GM21619 (cell line): ENCODE measurements at regions not wholly inside any gene's neighbourhood (a gene's known extent, or its start where the extent isn't known, plus 50 kb on each side); places are given as distances from the start of the nearest gene placed in this dataset.
"Not testable (repeated sequence)": the region's sequence is repeated elsewhere in the genome, so short reads cannot be mapped to it uniquely, and the experiment has no call there.

Source experiments
- ATAC-seq: cut with Tn5 transposase; IDR thresholded peaks from one replicate; pipeline ENCODE4 v1.9.1; 2021; ENCODE audit not compliant: unreplicated experiment

DNA sequence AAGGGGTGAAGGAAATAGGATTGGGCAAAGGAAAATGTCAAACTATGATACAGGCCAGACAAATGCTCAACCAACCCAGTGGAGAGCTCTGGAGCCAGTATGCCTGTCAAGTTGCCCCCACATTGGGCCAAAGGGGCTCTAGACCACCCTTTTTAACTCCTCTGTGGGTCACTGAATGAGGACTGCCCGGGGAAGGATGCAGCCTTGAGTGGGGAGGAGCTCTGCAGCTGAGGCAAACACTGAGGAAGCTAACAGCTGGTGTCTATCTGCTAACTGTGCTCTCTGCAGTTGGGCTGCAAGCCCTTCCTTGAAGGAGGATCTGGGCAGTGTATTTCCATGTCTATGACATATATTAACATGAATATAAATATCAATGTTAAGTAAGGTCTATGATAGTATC is 98.4 kb upstream of the PRSS16 start:
- ATAC-seq = no peak

DNA sequence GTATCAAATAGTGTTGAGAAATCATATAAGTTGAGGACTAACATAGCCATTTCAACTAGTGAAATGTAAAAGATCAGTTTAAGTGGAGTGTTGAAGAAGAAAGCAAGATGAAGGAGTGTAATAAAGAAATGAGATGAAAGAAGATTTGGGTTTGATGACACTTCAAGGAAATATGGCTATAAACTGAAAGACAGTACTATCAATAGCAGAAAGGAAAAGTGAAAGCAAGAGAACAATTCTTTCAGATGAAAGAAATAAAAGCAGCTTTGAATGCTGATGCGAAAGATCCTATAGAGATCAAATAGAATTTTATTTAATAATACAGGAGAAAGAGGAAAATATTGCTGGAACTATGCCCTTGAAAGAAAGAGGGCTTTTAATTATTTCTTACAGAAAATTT is 92.8 kb upstream of the PRSS16 start:
- no peak for ATAC-seq

DNA sequence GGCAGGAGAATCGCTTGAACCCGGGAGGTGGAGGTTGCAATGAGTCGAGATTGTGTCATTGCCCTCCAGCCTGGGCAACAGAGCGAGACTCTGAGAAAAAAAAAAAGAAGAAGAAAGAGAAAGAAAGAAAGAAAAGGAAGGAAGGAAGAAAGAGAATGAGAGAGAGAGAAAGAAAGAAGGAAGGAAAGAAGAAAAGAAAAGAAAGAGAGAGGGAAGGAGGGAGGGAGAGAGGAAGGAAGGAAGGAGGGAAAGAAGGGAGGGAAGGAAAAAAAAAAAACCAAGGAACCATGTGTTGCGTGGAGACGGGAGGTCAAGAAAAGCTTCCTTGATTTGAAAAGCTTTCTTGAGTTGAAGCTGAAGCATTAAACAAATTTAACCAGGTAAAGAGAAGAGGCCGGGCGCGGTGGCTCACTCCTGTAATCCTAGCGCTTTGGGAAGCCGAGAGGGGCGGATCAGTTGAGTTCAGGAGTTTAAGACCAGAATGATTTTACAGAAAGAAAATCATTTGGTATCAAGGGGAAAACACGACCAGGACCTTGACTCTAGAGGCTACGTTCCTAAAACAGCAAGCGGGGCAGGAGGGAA is 90.5 kb upstream of the PRSS16 start:
- ATAC-seq = peak; percentile 12

GRCh38 chr6:27157459-27158315 is 89.8 kb upstream of the PRSS16 start:
- peak; percentile 43 for ATAC-seq

GRCh38 chr6:27158316-27158643 is 89.2 kb upstream of the PRSS16 start:
- no peak for ATAC-seq

GRCh38 chr6:27159725-27160124 is 87.8 kb upstream of the PRSS16 start:
- no peak for ATAC-seq

GRCh38 chr6:27161115-27161514 is 86.4 kb upstream of the PRSS16 start:
- no peak for ATAC-seq

DNA sequence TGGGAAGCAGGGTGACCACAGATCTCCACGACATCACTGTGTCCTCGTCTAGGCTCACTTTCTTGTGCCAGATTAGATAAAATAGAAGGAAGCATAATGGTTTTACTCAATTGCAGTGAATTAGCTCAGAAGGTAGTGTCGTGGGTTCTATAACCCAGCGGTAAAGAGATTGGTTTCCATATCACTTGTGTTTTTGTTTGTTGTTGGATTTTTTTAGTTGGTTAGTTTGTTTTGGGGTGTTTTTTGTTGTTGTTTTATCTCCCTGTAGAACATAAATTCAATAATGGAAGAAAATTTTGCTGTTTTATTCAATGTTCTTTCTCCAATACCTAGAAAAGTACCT is 85.9 kb upstream of the PRSS16 start:
- ATAC-seq = no peak

- ATAC-seq = no peak
Observed at GRCh38 chr6:27161946-27162603, 85.4 kb upstream of the PRSS16 start.

- no peak for ATAC-seq
Observed at GRCh38 chr6:27163834-27164233, 83.7 kb upstream of the PRSS16 start.

DNA sequence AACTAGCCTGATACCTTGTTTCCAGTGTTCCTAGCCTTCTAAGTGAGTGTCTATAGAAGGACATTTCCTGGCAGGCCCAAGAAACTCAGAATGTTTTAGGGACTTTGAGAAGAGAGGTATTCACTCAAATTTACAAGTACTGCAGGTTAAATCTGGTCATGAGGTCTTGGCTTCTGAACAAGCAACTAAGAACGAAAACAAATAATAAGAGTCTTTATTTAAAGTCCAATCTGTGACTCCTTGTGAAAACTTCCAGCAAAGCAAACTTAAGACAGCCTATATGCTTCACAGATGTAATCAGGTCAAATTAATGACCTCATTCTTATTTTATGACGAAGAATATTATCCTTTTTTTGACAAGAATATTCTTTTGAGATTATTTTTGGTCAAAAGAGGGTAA is 79.4 kb upstream of the PRSS16 start:
- no peak for ATAC-seq

GRCh38 chr6:27168586-27169443 is 78.7 kb upstream of the PRSS16 start:
- ATAC-seq = no peak

DNA sequence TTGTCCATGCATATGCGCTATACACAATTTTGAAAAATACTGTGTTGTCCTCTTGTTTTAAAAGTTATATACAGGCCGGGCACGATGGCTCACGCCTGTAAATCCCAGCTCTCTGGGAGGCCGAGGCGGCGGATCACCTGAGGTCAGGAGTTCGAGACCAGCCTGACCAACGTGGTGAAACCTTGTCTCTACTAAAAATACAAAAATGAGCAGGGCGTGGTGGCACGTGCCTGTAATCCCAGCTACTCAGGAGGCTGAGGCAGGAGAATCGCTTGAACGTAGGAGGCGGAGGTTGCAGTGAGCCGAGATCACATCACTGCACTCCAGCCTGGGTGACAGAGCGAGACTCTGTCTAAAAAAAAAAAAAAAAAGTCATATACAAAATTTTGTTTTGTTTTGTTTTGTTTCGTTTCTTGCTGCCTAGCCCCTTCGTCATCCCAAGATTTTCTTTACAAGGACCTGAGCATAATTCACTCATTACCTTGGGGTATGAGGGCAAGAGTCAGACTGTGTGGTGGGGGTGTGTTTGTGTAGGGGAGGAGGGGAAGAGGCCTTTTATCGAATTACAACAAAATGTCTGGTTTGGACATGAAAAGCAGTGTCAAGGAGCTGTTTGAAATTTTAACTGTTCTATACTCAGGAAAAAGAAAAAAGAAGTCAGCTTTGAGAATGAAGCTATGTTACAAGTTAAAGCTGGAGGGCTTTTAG is 74.8 kb upstream of the PRSS16 start:
- ATAC-seq = not testable (repeated sequence)

DNA sequence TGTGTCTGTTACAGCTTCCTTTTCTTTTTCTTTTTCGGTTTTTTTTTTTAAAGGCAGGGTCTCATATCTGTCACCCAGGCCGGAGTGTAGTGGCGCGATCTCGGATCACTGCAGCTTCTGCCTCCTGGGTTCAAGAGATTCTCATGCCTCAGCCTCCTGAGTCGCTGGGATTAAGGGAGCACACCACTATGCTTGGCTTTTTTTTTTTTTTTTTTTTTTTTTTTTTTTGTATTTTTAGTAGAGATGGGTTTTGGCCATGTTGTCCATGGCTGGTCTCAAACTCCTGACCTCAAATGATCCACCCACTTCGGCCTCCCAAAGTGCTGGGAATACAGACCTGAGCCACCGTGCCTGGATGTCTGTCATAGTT is 74.3 kb upstream of the PRSS16 start:
- not testable (repeated sequence) for ATAC-seq

- ATAC-seq = no peak
Observed at GRCh38 chr6:27174958-27175357, 72.5 kb upstream of the PRSS16 start.

DNA sequence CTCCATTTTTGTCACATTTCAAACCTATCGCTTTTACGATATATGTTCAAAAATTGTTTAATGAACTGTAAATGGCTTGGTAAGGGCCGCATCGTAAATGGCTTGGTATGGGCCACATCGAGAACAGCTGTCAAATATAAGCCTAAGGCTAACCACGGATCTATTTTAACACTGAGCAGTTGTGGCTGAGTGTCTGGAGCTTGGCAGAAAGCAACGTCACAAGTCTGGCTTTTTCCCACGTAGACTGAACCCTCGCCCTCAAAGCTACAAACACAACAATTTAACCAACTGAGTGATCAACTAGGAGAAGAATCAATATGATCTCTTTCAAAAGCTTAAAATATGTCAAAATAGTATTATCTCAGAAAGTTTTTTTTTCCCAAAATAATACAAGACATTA is 71.4 kb upstream of the PRSS16 start:
- ATAC-seq = no peak

- ATAC-seq = peak; percentile 36
Observed at GRCh38 chr6:27176523-27177484, 70.7 kb upstream of the PRSS16 start.

DNA sequence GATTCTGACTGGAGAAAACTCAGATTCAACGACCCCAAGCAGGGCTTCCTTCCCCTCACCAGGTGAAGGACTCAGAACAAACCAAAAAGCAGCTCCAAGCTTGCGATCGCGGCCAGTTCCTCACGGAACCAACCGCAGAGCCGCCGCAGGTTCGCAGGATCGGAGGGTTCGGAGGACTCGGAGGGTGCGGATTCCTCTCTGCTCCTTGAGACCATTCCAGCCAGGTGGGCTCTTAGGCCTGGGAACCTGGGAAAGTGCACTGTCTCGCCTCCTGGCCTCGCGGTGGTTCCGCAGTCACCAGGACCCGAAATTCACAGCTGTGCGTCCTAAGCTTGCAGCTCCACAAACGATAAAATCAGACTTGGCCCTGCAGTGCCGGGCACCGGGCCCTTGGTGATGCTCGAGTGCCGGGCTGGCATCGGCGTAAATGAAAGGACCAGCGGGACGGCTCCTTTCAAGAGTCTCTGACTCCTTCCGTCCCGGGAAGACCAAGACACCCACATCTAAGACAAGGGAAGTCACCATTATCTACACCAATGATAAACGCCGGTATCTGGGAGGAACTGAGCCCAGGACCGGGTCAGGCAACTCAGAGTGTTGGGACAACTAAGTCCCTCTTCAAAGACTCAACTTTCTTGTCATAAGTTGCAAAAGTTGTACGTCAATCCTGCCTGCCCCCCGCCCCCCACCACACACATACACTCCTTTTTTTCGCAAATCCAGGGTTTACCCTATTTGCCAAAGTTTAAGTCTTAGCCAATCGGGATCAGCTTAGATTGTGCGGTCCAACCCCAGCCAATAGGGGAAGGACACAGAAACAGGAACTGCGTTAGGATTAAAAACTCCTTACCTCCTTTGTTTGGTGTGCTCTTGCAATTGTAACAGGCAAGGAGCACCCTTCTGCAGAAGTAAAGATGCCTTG is 69.8 kb upstream of the PRSS16 start:
- peak; percentile 79 for ATAC-seq

DNA sequence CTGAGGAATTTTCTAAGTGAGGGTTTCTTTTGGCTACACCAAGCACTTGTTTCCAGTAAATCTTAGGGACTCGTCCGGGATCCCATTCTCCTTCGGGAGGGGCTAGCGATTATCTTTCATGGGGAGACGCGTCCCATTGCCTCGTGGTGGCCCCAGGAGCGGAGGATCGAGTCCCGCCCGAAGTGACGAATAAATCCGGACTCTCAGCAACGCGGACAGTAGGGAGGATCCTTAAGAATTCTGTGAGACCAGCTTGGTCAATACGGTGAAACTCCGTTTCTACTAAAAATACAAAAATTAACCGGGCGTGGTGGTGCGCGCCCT is 69.1 kb upstream of the PRSS16 start:
- no peak for ATAC-seq
